Caco-2 (cell line): ENCODE measurements at regions not wholly inside any gene's neighbourhood (a gene's known extent, or its start where the extent isn't known, plus 50 kb on each side); places are given as distances from the start of the nearest gene placed in this dataset.
"Not testable (repeated sequence)": the region's sequence is repeated elsewhere in the genome, so short reads cannot be mapped to it uniquely, and the experiment has no call there.

Source experiments
- BruUV-seq: library from RNA; stranded (reverse); fragments of 400-500 nt; replicated peaks from 2 replicates; lab custom pipeline; 2021; lab: Mats Ljungman, UMichigan
- CTCF ChIA-PET: fragments of 300-600 bp; sonication (Branson Sonifier 250); formaldehyde crosslinking; loops from one replicate; lab custom pipeline; 2022; ENCODE audit warnings: antibody characterized with exemption; lab: Charles Lee
- POLR2A ChIA-PET: fragments of 300-600 bp; sonication (Branson Sonifier 250); formaldehyde crosslinking; loops from one replicate; lab custom pipeline; 2022; ENCODE audit warnings: antibody characterized with exemption; lab: Charles Lee
- DNase-seq, 2 experiments: peaks; one replicate each; pipeline versions ENCODE4 v3.0.0 to v3.0.0-alpha.2; 2020 to 2022
- H3K27me3 ChIP-seq: replicated peaks from 2 replicates; pipeline ENCODE4 v1.6.0; 2011; ENCODE audit warnings: low read length; ENCODE audit not compliant: control insufficient read depth, insufficient read depth
- H3K36me3 ChIP-seq: 2 replicates; pipeline ENCODE4 v1.5.1; 2011; ENCODE audit warnings: low read length; ENCODE audit not compliant: control insufficient read depth, insufficient read depth
- H3K4me1 ChIP-seq: fragments of 250-450 bp; sonication (Bioruptor Pico); 2 replicates; pipeline ENCODE4 v1.5.1; 2020; ENCODE audit warnings: mild to moderate bottlenecking
- H3K4me3 ChIP-seq: 2 replicates; pipeline ENCODE4 v1.5.1; 2011; ENCODE audit warnings: low read depth, mild to moderate bottlenecking, control low read depth, low read length
- H3K9me3 ChIP-seq: fragments of 250-450 bp; sonication (Bioruptor Pico); 2 replicates; pipeline ENCODE4 v1.5.1; 2020; ENCODE audit warnings: mild to moderate bottlenecking, moderate library complexity
- H3K27ac Mint-ChIP-seq: one replicate; pipeline ENCODE4 v1.8.0; 2022; ENCODE audit warnings: mixed read lengths; ENCODE audit not compliant: unreplicated experiment
- H3K27me3 Mint-ChIP-seq: one replicate; pipeline ENCODE4 v1.8.0; 2022; ENCODE audit warnings: mixed read lengths; ENCODE audit not compliant: insufficient read depth, unreplicated experiment
- H3K36me3 Mint-ChIP-seq: one replicate; pipeline ENCODE4 v1.8.0; 2022; ENCODE audit warnings: mild to moderate bottlenecking, mixed read lengths; ENCODE audit not compliant: insufficient read depth, unreplicated experiment
- H3K4me1 Mint-ChIP-seq: one replicate; pipeline ENCODE4 v1.8.0; 2022; ENCODE audit warnings: low read depth, mixed read lengths; ENCODE audit not compliant: unreplicated experiment
- H3K4me3 Mint-ChIP-seq: one replicate; pipeline ENCODE4 v1.8.0; 2022; ENCODE audit warnings: mild to moderate bottlenecking, moderate library complexity, mixed read lengths; ENCODE audit not compliant: unreplicated experiment
- H3K9me3 Mint-ChIP-seq: one replicate; pipeline ENCODE4 v1.8.0; 2022; ENCODE audit warnings: mixed read lengths; ENCODE audit not compliant: unreplicated experiment
- CTCF ChIP-seq, 2 experiments: fragments of 200-600 bp in 1 of 2; IDR thresholded peaks; 1 replicate in 1 of 2; 2 replicates in 1 of 2; pipeline versions ENCODE4 v1.5.1 to v1.8.0; 2011 to 2022; ENCODE audit warnings: antibody characterized with exemption in 1 of 2, control low read depth in 1 of 2, inconsistent platforms in 1 of 2, low read depth in 1 of 2, low read length in 1 of 2, mild to moderate bottlenecking in 1 of 2, moderate library complexity in 1 of 2; ENCODE audit not compliant: insufficient read depth in 1 of 2, severe bottlenecking in 1 of 2, unreplicated experiment in 1 of 2
- intact Hi-C: fragments of 100-400 bp; cut with micrococcal nuclease; formaldehyde crosslinking; loops from one replicate; pipeline ENCODE4 v1.10.0; 2022; ENCODE audit not compliant: unreplicated experiment

- ChIA-PET CTCF (no interaction called here), POLR2A (no interaction called here)
- intact Hi-C loops = no loop called here
Measured at GRCh38 chr18:75845413-75845812, 417.9 kb upstream of the SMIM21 start.

GRCh38 chr18:75844146-75844545 is 416.6 kb upstream of the SMIM21 start:
- H3K4me3 ChIP-seq = no peak overlapping the region
- no peaks in the 10 kb centered on the region for H3K36me3 ChIP-seq
- no peaks in the 10 kb centered on the region for H3K36me3 Mint-ChIP-seq
- no peaks in the 10 kb centered on the region for H3K4me1 Mint-ChIP-seq
- no TSS peak for BruUV-seq
- no peaks in the 10 kb centered on the region for H3K27me3 Mint-ChIP-seq
- no peak for TF ChIP-seq CTCF (IDR thresholded peaks at IDR 0.05; ENCODE audit: insufficient read depth in 1 of 2, low read depth in 1 of 2, low read length in 1 of 2, severe bottlenecking in 1 of 2, unreplicated experiment in 1 of 2)
- H3K4me3 Mint-ChIP-seq = no peak overlapping the region
- no peaks in the 10 kb centered on the region for H3K9me3 Mint-ChIP-seq
- no peaks in the 10 kb centered on the region for H3K4me1 ChIP-seq
- intact Hi-C loops = no loop called here
- POLR2A ChIA-PET = no interaction called here
- H3K27ac Mint-ChIP-seq = no peak overlapping the region
- no peak for DNase-seq
- H3K9me3 ChIP-seq = no peaks in the 10 kb centered on the region
- H3K27me3 ChIP-seq = no peaks in the 10 kb centered on the region
- CTCF ChIA-PET = no interaction called here

More at GRCh38 chr18:75845413-75845812, 417.9 kb upstream of the SMIM21 start:
- Histone ChIP-seq H3K27me3 (no peaks in the 10 kb centered on the region), H3K36me3 (no peaks in the 10 kb centered on the region), H3K4me1 (no peaks in the 10 kb centered on the region), H3K4me3 (no peak overlapping the region), H3K9me3 (no peaks in the 10 kb centered on the region)
- H3K27me3 Mint-ChIP-seq = no peaks in the 10 kb centered on the region
- H3K9me3 Mint-ChIP-seq = no peaks in the 10 kb centered on the region
- no peak overlapping the region for H3K4me3 Mint-ChIP-seq
- no peak for TF ChIP-seq CTCF (IDR thresholded peaks at IDR 0.05; ENCODE audit: insufficient read depth in 1 of 2, low read depth in 1 of 2, low read length in 1 of 2, severe bottlenecking in 1 of 2, unreplicated experiment in 1 of 2)
- no peaks in the 10 kb centered on the region for H3K4me1 Mint-ChIP-seq
- BruUV-seq = no TSS peak
- no peak for DNase-seq
- no peaks in the 10 kb centered on the region for H3K36me3 Mint-ChIP-seq
- H3K27ac Mint-ChIP-seq = no peak overlapping the region

- H3K4me1 ChIP-seq = no peaks in the 10 kb centered on the region
- no peaks in the 10 kb centered on the region for H3K36me3 ChIP-seq
- Mint-ChIP-seq H3K9me3 (no peaks in the 10 kb centered on the region), H3K4me1 (no peaks in the 10 kb centered on the region), H3K27me3 (no peaks in the 10 kb centered on the region), H3K4me3 (no peak overlapping the region), H3K36me3 (no peaks in the 10 kb centered on the region), H3K27ac (no peak overlapping the region)
- BruUV-seq = no TSS peak
- intact Hi-C loops = no loop called here
- POLR2A ChIA-PET = no interaction called here
- H3K27me3 ChIP-seq = no peaks in the 10 kb centered on the region
- no peak for TF ChIP-seq CTCF (IDR thresholded peaks at IDR 0.05; ENCODE audit: insufficient read depth in 1 of 2, low read depth in 1 of 2, low read length in 1 of 2, severe bottlenecking in 1 of 2, unreplicated experiment in 1 of 2)
- CTCF ChIA-PET = no interaction called here
- H3K9me3 ChIP-seq = no peaks in the 10 kb centered on the region
- no peak for DNase-seq
- no peak overlapping the region for H3K4me3 ChIP-seq
Measured at GRCh38 chr18:75840131-75840530, 412.6 kb upstream of the SMIM21 start.

- intact Hi-C loops, H3K9me3 ChIP-seq, H3K9me3 Mint-ChIP-seq, H3K4me3 ChIP-seq, BruUV-seq, H3K27me3 Mint-ChIP-seq, POLR2A ChIA-PET, CTCF ChIA-PET, H3K36me3 Mint-ChIP-seq, H3K27me3 ChIP-seq, H3K4me1 Mint-ChIP-seq, H3K27ac Mint-ChIP-seq, H3K36me3 ChIP-seq, DNase-seq, H3K4me3 Mint-ChIP-seq, H3K4me1 ChIP-seq: not testable (repeated sequence)
Measured at GRCh38 chr18:75839686-75840085, 412.2 kb upstream of the SMIM21 start.
